Subcutaneous abdominal adipose tissue (tissue), 5 donors: ENCODE measurements at regions not wholly inside any gene's neighbourhood (a gene's known extent, or its start where the extent isn't known, plus 50 kb on each side); places are given as distances from the start of the nearest gene placed in this dataset.

Experiments
- H3K27ac ChIP-seq: one replicate; pipeline ENCODE4 v1.7.0; 2013; ENCODE audit warnings: low read depth, mild to moderate bottlenecking, inconsistent platforms, low read length, moderate library complexity
- H3K27me3 ChIP-seq, 5 donors: one replicate each; pipeline ENCODE4 v1.7.0; 2013; ENCODE audit warnings: low read length in 5 of 5, inconsistent platforms in 1 of 5; ENCODE audit not compliant: control insufficient read depth in 5 of 5, insufficient read depth in 4 of 5
- H3K36me3 ChIP-seq, 5 donors: one replicate each; pipeline ENCODE4 v1.7.0; 2013; ENCODE audit warnings: low read length in 5 of 5; ENCODE audit not compliant: control insufficient read depth in 5 of 5, insufficient read depth in 5 of 5
- H3K4me1 ChIP-seq, 5 donors: one replicate each; pipeline ENCODE4 v1.7.0; 2013; ENCODE audit warnings: low read length in 5 of 5, mild to moderate bottlenecking in 3 of 5, moderate library complexity in 1 of 5; ENCODE audit not compliant: control insufficient read depth in 5 of 5, insufficient read depth in 5 of 5
- H3K4me3 ChIP-seq, 5 donors: one replicate each; pipeline ENCODE4 v1.7.0; 2013; ENCODE audit warnings: low read length in 5 of 5, low read depth in 1 of 5
- H3K9ac ChIP-seq, 5 donors: one replicate each; pipeline ENCODE4 v1.7.0; 2013; ENCODE audit warnings: low read length in 5 of 5, mild to moderate bottlenecking in 4 of 5, moderate library complexity in 3 of 5
- H3K9me3 ChIP-seq, 5 donors: one replicate each; pipeline ENCODE4 v1.7.0; 2013; ENCODE audit warnings: low read length in 5 of 5; ENCODE audit not compliant: control insufficient read depth in 5 of 5
- donor health status: healthy.
- donor health status: healthy.
- donor health status: healthy.
- donor health status: healthy.
- donor health status: healthy.

GRCh38 chr7:136079478-136079892 is 102.3 kb upstream of the MTPN start:
- Histone ChIP-seq H3K27ac (no peak overlapping the region), H3K36me3 (no peaks in the 10 kb centered on the region), H3K27me3 (no peaks in the 10 kb centered on the region), H3K4me1 (no peaks in the 10 kb centered on the region), H3K9me3 (no peaks in the 10 kb centered on the region), H3K9ac (no peak overlapping the region), H3K4me3 (no peak overlapping the region)

- H3K9me3 ChIP-seq, result no peaks in the 10 kb centered on the region
- H3K4me3 ChIP-seq, result no peak overlapping the region
- H3K36me3 ChIP-seq, result no peaks in the 10 kb centered on the region
- no peak overlapping the region for H3K9ac ChIP-seq
- no peaks in the 10 kb centered on the region for H3K27me3 ChIP-seq
- no peak overlapping the region for H3K27ac ChIP-seq
- no peaks in the 10 kb centered on the region for H3K4me1 ChIP-seq
Measured at GRCh38 chr7:136079066-136079465, 101.9 kb upstream of the MTPN start.

GRCh38 chr7:136078630-136079029 is 101.5 kb upstream of the MTPN start:
- H3K27ac ChIP-seq, result no peak overlapping the region
- no peak overlapping the region for H3K9ac ChIP-seq
- no peaks in the 10 kb centered on the region for H3K9me3 ChIP-seq
- no peak overlapping the region for H3K4me3 ChIP-seq
- H3K4me1 ChIP-seq, result no peaks in the 10 kb centered on the region
- H3K27me3 ChIP-seq, result no peaks in the 10 kb centered on the region
- no peaks in the 10 kb centered on the region for H3K36me3 ChIP-seq

- Histone ChIP-seq H3K9ac (no peak overlapping the region), H3K9me3 (no peaks in the 10 kb centered on the region), H3K4me3 (no peak overlapping the region), H3K27ac (no peak overlapping the region), H3K4me1 (no peaks in the 10 kb centered on the region), H3K36me3 (no peaks in the 10 kb centered on the region), H3K27me3 (no peaks in the 10 kb centered on the region)
Measured at GRCh38 chr7:136076954-136077353, 99.8 kb upstream of the MTPN start.

GRCh38 chr7:136074843-136075242 is 97.7 kb upstream of the MTPN start:
- no peak overlapping the region for H3K27ac ChIP-seq
- H3K9me3 ChIP-seq, result no peaks in the 10 kb centered on the region
- no peak overlapping the region for H3K9ac ChIP-seq
- no peak overlapping the region for H3K4me3 ChIP-seq
- H3K27me3 ChIP-seq, result no peaks in the 10 kb centered on the region
- H3K4me1 ChIP-seq, result no peaks in the 10 kb centered on the region
- no peaks in the 10 kb centered on the region for H3K36me3 ChIP-seq

GRCh38 chr7:136072447-136072846 is 95.3 kb upstream of the MTPN start:
- no peaks in the 10 kb centered on the region for H3K36me3 ChIP-seq
- no peaks in the 10 kb centered on the region for H3K27me3 ChIP-seq
- H3K9ac ChIP-seq, result no peak overlapping the region
- no peaks in the 10 kb centered on the region for H3K9me3 ChIP-seq
- no peak overlapping the region for H3K4me3 ChIP-seq
- H3K4me1 ChIP-seq, result no peaks in the 10 kb centered on the region
- no peak overlapping the region for H3K27ac ChIP-seq

GRCh38 chr7:136070736-136071505 is 93.8 kb upstream of the MTPN start:
- H3K27me3 ChIP-seq, result no peaks in the 10 kb centered on the region
- H3K4me1 ChIP-seq, result no peaks in the 10 kb centered on the region
- H3K4me3 ChIP-seq, result no peak overlapping the region
- no peak overlapping the region for H3K27ac ChIP-seq
- H3K9me3 ChIP-seq, result no peaks in the 10 kb centered on the region
- no peak overlapping the region for H3K9ac ChIP-seq
- no peaks in the 10 kb centered on the region for H3K36me3 ChIP-seq

- no peaks in the 10 kb centered on the region for H3K36me3 ChIP-seq
- no peaks in the 10 kb centered on the region for H3K9me3 ChIP-seq
- H3K9ac ChIP-seq, result no peak overlapping the region
Measured at GRCh38 chr7:136069840-136070529, 92.8 kb upstream of the MTPN start.

GRCh38 chr7:136067277-136067676 is 90.1 kb upstream of the MTPN start:
- no peaks in the 10 kb centered on the region for H3K27me3 ChIP-seq
- H3K4me3 ChIP-seq, result no peak overlapping the region
- H3K36me3 ChIP-seq, result no peaks in the 10 kb centered on the region
- H3K4me1 ChIP-seq, result no peaks in the 10 kb centered on the region
- no peak overlapping the region for H3K9ac ChIP-seq
- no peak overlapping the region for H3K27ac ChIP-seq
- no peaks in the 10 kb centered on the region for H3K9me3 ChIP-seq

More at GRCh38 chr7:136069840-136070529, 92.8 kb upstream of the MTPN start:
- H3K27me3 ChIP-seq, result no peaks in the 10 kb centered on the region
- H3K4me3 ChIP-seq, result no peak overlapping the region
- no peak overlapping the region for H3K27ac ChIP-seq
- no peaks in the 10 kb centered on the region for H3K4me1 ChIP-seq

- H3K27me3 ChIP-seq, result no peaks in the 10 kb centered on the region
- H3K9me3 ChIP-seq, result no peaks in the 10 kb centered on the region
- no peaks in the 10 kb centered on the region for H3K4me1 ChIP-seq
- H3K36me3 ChIP-seq, result no peaks in the 10 kb centered on the region
- H3K4me3 ChIP-seq, result no peak overlapping the region
- H3K9ac ChIP-seq, result no peak overlapping the region
- H3K27ac ChIP-seq, result no peak overlapping the region
Measured at GRCh38 chr7:136066304-136067143, 89.4 kb upstream of the MTPN start.
